HG02943 (cell line): ENCODE measurements at regions not wholly inside any gene's neighbourhood (a gene's known extent, or its start where the extent isn't known, plus 50 kb on each side); places are given as distances from the start of the nearest gene placed in this dataset.
A peak's percentile ranks its signal among the peaks of the same experiment; 100 is the strongest.
"Not testable (repeated sequence)": the region's sequence is repeated elsewhere in the genome, so short reads cannot be mapped to it uniquely, and the experiment has no call there.

Experiments used
- ATAC-seq: cut with Tn5 transposase; IDR thresholded peaks from one replicate; pipeline ENCODE4 v1.9.1; 2021; ENCODE audit warnings: mild to moderate bottlenecking, low read depth, moderate library complexity; ENCODE audit not compliant: unreplicated experiment

- ATAC-seq: no peak
These were observed 1024.3 kb downstream of the NR2F1-AS1 start for GRCh38 chr5:92556747-92557146.

GRCh38 chr5:92554447-92555085 is 1026.5 kb downstream of the NR2F1-AS1 start:
- ATAC-seq: no peak

GRCh38 chr5:92553326-92553725 is 1027.7 kb downstream of the NR2F1-AS1 start:
- ATAC-seq: no peak

- ATAC-seq: no peak
These were observed 1028.5 kb downstream of the NR2F1-AS1 start for GRCh38 chr5:92552206-92553160.

GRCh38 chr5:92548346-92548745 is 1032.7 kb downstream of the NR2F1-AS1 start:
- no peak for ATAC-seq

GRCh38 chr5:92544596-92544995 is 1036.4 kb downstream of the NR2F1-AS1 start:
- no peak for ATAC-seq

- ATAC-seq: no peak
These were observed 1037.0 kb downstream of the NR2F1-AS1 start for GRCh38 chr5:92544036-92544435.

GRCh38 chr5:92543201-92543600 is 1037.8 kb downstream of the NR2F1-AS1 start:
- ATAC-seq: no peak

GRCh38 chr5:92542017-92542416 is 1039.0 kb downstream of the NR2F1-AS1 start:
- ATAC-seq: not testable (repeated sequence)

- ATAC-seq: no peak
These were observed 1053.5 kb downstream of the NR2F1-AS1 start for GRCh38 chr5:92527311-92528078.

GRCh38 chr5:92525131-92525530 is 1055.9 kb downstream of the NR2F1-AS1 start:
- no peak for ATAC-seq

- ATAC-seq: no peak
These were observed 1061.0 kb downstream of the NR2F1-AS1 start for GRCh38 chr5:92519811-92520632.

- peak; percentile 98 for ATAC-seq
These were observed 1062.6 kb downstream of the NR2F1-AS1 start for GRCh38 chr5:92518318-92518904.

GRCh38 chr5:92514896-92515295 is 1066.1 kb downstream of the NR2F1-AS1 start:
- no peak for ATAC-seq

GRCh38 chr5:92513067-92513466 is 1068.0 kb downstream of the NR2F1-AS1 start:
- no peak for ATAC-seq

GRCh38 chr5:92508271-92508670 is 1072.7 kb downstream of the NR2F1-AS1 start:
- ATAC-seq: no peak

- ATAC-seq: no peak
These were observed 1075.1 kb downstream of the NR2F1-AS1 start for GRCh38 chr5:92505925-92506324.

GRCh38 chr5:92505145-92505544 is 1075.9 kb downstream of the NR2F1-AS1 start:
- no peak for ATAC-seq

GRCh38 chr5:92504346-92504745 is 1076.7 kb downstream of the NR2F1-AS1 start:
- no peak for ATAC-seq

- no peak for ATAC-seq
These were observed 1080.3 kb downstream of the NR2F1-AS1 start for GRCh38 chr5:92500752-92501151.
